K562 (cell line): ENCODE measurements at regions not wholly inside any gene's neighbourhood (a gene's known extent, or its start where the extent isn't known, plus 50 kb on each side); places are given as distances from the start of the nearest gene placed in this dataset.

Source experiments
- CHD2 ChIP-seq: IDR thresholded peaks from 2 replicates; pipeline ENCODE4 v1.6.1; 2011; ENCODE audit warnings: low read depth, low read length
- CTCF ChIP-seq, 3 experiments: IDR thresholded peaks in 2 of 3; conservative IDR thresholded peaks in 1 of 3; 2 replicates each; pipeline ENCODE4 v1.5.1; 2011 to 2012; ENCODE audit warnings: low read length in 3 of 3, mild to moderate bottlenecking in 3 of 3, control low read depth in 2 of 3, improper control_type of control experiment in 1 of 3, inconsistent platforms in 1 of 3, low read depth in 1 of 3, mixed read lengths in 1 of 3, moderate library complexity in 1 of 3; ENCODE audit not compliant: insufficient read depth in 2 of 3
- RAD21 ChIP-seq, 2 experiments: fragments of 250-450 bp in 1 of 2; fragments of 450-650 bp in 1 of 2; sonication (Bioruptor Pico) in 1 of 2; formaldehyde crosslinking in 1 of 2; IDR thresholded peaks in 1 of 2; conservative IDR thresholded peaks in 1 of 2; 2 replicates each; pipeline versions ENCODE4 v1.4.0 to v1.8.0; 2020 to 2022; ENCODE audit warnings: mild to moderate bottlenecking in 2 of 2, moderate library complexity in 1 of 2
- SPI1 ChIP-seq: IDR thresholded peaks from 2 replicates; pipeline ENCODE4 v1.6.1; 2011; ENCODE audit warnings: low read depth, low read length, control low read depth, borderline replicate concordance

- TF ChIP-seq RAD21 (CRISPR knock-in tag; conservative IDR thresholded peaks at IDR 0.05 in 1 of 2, IDR thresholded peaks at IDR 0.05 in 1 of 2) (no peak), SPI1 (no peak), CTCF (IDR thresholded peaks at IDR 0.05 in 2 of 3, conservative IDR thresholded peaks at IDR 0.05 in 1 of 3; ENCODE audit: insufficient read depth in 2 of 3, low read depth in 1 of 3, low read length in 3 of 3) (no peak), CHD2 (no peak)
Measured at GRCh38 chr7:130902755-130903357, 168.8 kb upstream of the KLF14 start.
